ENCODE measurements at regions not wholly inside any gene's neighbourhood (a gene's known extent, or its start where the extent isn't known, plus 50 kb on each side); places are given as distances from the start of the nearest gene placed in this dataset.

- TF ChIP-seq CTCF (IDR thresholded peaks at IDR 0.05 in 4 of 5, conservative IDR thresholded peaks at IDR 0.05 in 1 of 5) = no peak
- TF ChIP-seq POLR2A (IDR thresholded peaks at IDR 0.05) = no peak
These were observed 114.2 kb upstream of the DGKB start for GRCh38 chr7:15016766-15017165.
